ENCODE measurements at regions not wholly inside any gene's neighbourhood (a gene's known extent, or its start where the extent isn't known, plus 50 kb on each side); places are given as distances from the start of the nearest gene placed in this dataset.

GRCh38 chr14:26709019-26709418 is 111.2 kb upstream of the NOVA1 start:
- DNase-seq: no peak
- Histone ChIP-seq H3K4me1 (no peaks in the 10 kb centered on the region), H3K27me3 (no peaks in the 10 kb centered on the region), H3K4me3 (no peak overlapping the region), H3K27ac (no peak overlapping the region), H3K9me3 (no peaks in the 10 kb centered on the region), H3K36me3 (no peaks in the 10 kb centered on the region)
- intact Hi-C loops (cut with DNase I): no loop called here
- ATAC-seq: no peak
- TF ChIP-seq CTCF (IDR thresholded peaks at IDR 0.05): no peak

GRCh38 chr14:26719514-26719913 is 121.7 kb upstream of the NOVA1 start:
- H3K27ac ChIP-seq: no peak overlapping the region
- TF ChIP-seq CTCF (IDR thresholded peaks at IDR 0.05): no peak
- 97 to 98% methylated on average over 3 of the region's 3 CpGs for WGBS, 2 donors
- H3K4me3 ChIP-seq: no peak overlapping the region
- ATAC-seq (no peak), DNase-seq (no peak)
- peaks cover 0 to 3% (median 0%) of the 10 kb centered on the region in 11 donors for H3K9me3 ChIP-seq
- H3K4me1 ChIP-seq: no peaks in the 10 kb centered on the region
- H3K36me3 ChIP-seq: no peaks in the 10 kb centered on the region
- H3K27me3 ChIP-seq: no peaks in the 10 kb centered on the region
- intact Hi-C loops (cut with DNase I): no loop called here

GRCh38 chr14:26722258-26722657 is 124.4 kb upstream of the NOVA1 start:
- TF ChIP-seq CTCF (IDR thresholded peaks at IDR 0.05): no peak
- DNase-seq (no peak), ATAC-seq (no peak)
- Histone ChIP-seq H3K4me3 (no peak overlapping the region), H3K4me1 (no peaks in the 10 kb centered on the region), H3K9me3 (peaks cover 0 to 3% (median 0%) of the 10 kb centered on the region in 11 donors), H3K27me3 (no peaks in the 10 kb centered on the region), H3K36me3 (no peaks in the 10 kb centered on the region), H3K27ac (no peak overlapping the region)
- intact Hi-C loops (cut with DNase I): no loop called here

- WGBS, 2 donors: 63 to 65% methylated on average over 3 of the region's 3 CpGs
- H3K27ac ChIP-seq: no peak overlapping the region
- H3K36me3 ChIP-seq: no peaks in the 10 kb centered on the region
- no peaks in the 10 kb centered on the region for H3K4me1 ChIP-seq
- no peaks in the 10 kb centered on the region for H3K27me3 ChIP-seq
- no peaks in the 10 kb centered on the region for H3K9me3 ChIP-seq
- intact Hi-C loops (cut with DNase I): no loop called here
- H3K4me3 ChIP-seq: no peak overlapping the region
- ATAC-seq (no peak), DNase-seq (no peak)
- TF ChIP-seq CTCF (IDR thresholded peaks at IDR 0.05): no peak
Measured at GRCh38 chr14:26729851-26730250, 132.0 kb upstream of the NOVA1 start.

Measured in heart right ventricle (tissue), 16 donors.